H1 (cell line): ENCODE measurements at regions not wholly inside any gene's neighbourhood (a gene's known extent, or its start where the extent isn't known, plus 50 kb on each side); places are given as distances from the start of the nearest gene placed in this dataset.

Source experiments
- ATF3 ChIP-seq: IDR thresholded peaks from 2 replicates; pipeline ENCODE4 v1.6.1; 2011; ENCODE audit warnings: low read depth, mild to moderate bottlenecking, low read length; ENCODE audit not compliant: insufficient read depth
- BCL11A ChIP-seq, 2 experiments: IDR thresholded peaks; one replicate each; pipeline ENCODE4 v1.6.1; 2011; ENCODE audit warnings: low read depth in 2 of 2, low read length in 2 of 2, mild to moderate bottlenecking in 2 of 2
- CBX5 ChIP-seq: fragments of 300-800, 300-1000 bp; sonication (generic); IDR thresholded peaks from 2 replicates; pipeline ENCODE4 v1.7.1; 2016; ENCODE audit warnings: antibody characterized with exemption, low read length, low read depth
- EP300 ChIP-seq, 2 experiments: IDR thresholded peaks; 1 replicate in 1 of 2; 2 replicates in 1 of 2; pipeline ENCODE4 v1.6.1; 2011 to 2012; ENCODE audit warnings: low read depth in 2 of 2, low read length in 2 of 2, mild to moderate bottlenecking in 2 of 2, borderline replicate concordance in 1 of 2, inconsistent platforms in 1 of 2, moderate library complexity in 1 of 2
- EZH2 ChIP-seq: fragments of 200-600 bp; sonication (generic); IDR thresholded peaks from 2 replicates; pipeline ENCODE4 v1.7.1; 2012; ENCODE audit warnings: low read depth, mild to moderate bottlenecking, moderate library complexity, low read length, inconsistent platforms; ENCODE audit not compliant: severe bottlenecking
- GABPA ChIP-seq: IDR thresholded peaks from 2 replicates; pipeline ENCODE4 v1.6.1; 2011; ENCODE audit warnings: mild to moderate bottlenecking, low read length, moderate library complexity, borderline replicate concordance; ENCODE audit not compliant: insufficient read depth
- KDM1A ChIP-seq: fragments of 200-600, 300-600 bp; sonication (generic); IDR thresholded peaks from 2 replicates; pipeline ENCODE4 v1.7.1; 2016; ENCODE audit warnings: mild to moderate bottlenecking, low read length, borderline replicate concordance
- MAFK ChIP-seq: IDR thresholded peaks from 2 replicates; pipeline ENCODE4 v1.6.1; 2012; ENCODE audit warnings: low read depth, mild to moderate bottlenecking, improper control_type of control experiment, low read length
- POLR2A ChIP-seq, 2 experiments: IDR thresholded peaks; 1 replicate in 1 of 2; 2 replicates in 1 of 2; pipeline ENCODE4 v1.6.1; 2011; ENCODE audit warnings: low read depth in 2 of 2, low read length in 2 of 2, mild to moderate bottlenecking in 2 of 2; ENCODE audit errors: control extremely low read depth in 1 of 2
- POLR2AphosphoS5 ChIP-seq: IDR thresholded peaks from 2 replicates; pipeline ENCODE4 v1.6.1; 2011; ENCODE audit warnings: low read depth, low read length
- SUZ12 ChIP-seq: fragments of 200-600 bp; sonication (generic); IDR thresholded peaks from 2 replicates; pipeline ENCODE4 v1.6.1; 2012; ENCODE audit warnings: mild to moderate bottlenecking, inconsistent platforms, low read length, moderate library complexity, mixed read lengths
- TAF1 ChIP-seq: IDR thresholded peaks from 2 replicates; pipeline ENCODE4 v1.6.1; 2011; ENCODE audit warnings: mild to moderate bottlenecking, low read depth, low read length
- YY1 ChIP-seq: IDR thresholded peaks from 2 replicates; pipeline ENCODE4 v1.6.1; 2011; ENCODE audit warnings: low read depth, mild to moderate bottlenecking, low read length
- TF ChIP-seq, protein P1 (sequence below), 3 experiments: IDR thresholded peaks; 1 replicate in 2 of 3; 2 replicates in 1 of 3; pipeline versions ENCODE4 v1.5.1 to v1.6.1; 2011; ENCODE audit warnings: low read length in 3 of 3, mild to moderate bottlenecking in 3 of 3, inconsistent platforms in 2 of 3, low read depth in 1 of 3, moderate library complexity in 1 of 3; ENCODE audit not compliant: insufficient read depth in 1 of 3; ENCODE audit errors: control extremely low read depth in 1 of 3

DNA sequence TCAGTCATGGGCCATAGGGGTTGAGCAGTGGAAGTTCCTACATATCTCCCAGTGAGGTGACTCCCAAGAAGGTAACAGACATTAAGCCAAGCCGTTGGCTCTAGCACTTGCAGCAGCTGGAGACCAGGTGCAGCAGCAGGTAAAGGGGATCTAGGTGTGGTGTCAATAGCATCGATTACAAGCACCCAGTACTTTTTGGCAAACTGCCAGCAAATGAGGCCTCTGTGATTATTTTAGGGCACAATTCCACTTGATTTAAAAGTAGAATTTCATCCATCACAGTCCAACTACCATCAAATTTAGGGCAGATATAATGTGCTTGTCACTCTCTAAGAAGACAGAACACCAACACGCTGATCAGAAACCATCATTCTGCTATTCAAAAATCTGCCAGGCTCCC is 224.1 kb upstream of the EGLN3 start:
- TF ChIP-seq CBX5: no peak
- TF ChIP-seq POLR2AphosphoS5: no peak
- TF ChIP-seq GABPA: no peak
- TF ChIP-seq BCL11A (IDR thresholded peaks at IDR 0.05; ENCODE audit: low read depth in 2 of 2, low read length in 2 of 2): no peak
- no peak for TF ChIP-seq MAFK
- no peak for TF ChIP-seq EP300 (IDR thresholded peaks at IDR 0.05; ENCODE audit: borderline replicate concordance in 1 of 2, low read depth in 2 of 2, low read length in 2 of 2)
- TF ChIP-seq, protein P1, sequence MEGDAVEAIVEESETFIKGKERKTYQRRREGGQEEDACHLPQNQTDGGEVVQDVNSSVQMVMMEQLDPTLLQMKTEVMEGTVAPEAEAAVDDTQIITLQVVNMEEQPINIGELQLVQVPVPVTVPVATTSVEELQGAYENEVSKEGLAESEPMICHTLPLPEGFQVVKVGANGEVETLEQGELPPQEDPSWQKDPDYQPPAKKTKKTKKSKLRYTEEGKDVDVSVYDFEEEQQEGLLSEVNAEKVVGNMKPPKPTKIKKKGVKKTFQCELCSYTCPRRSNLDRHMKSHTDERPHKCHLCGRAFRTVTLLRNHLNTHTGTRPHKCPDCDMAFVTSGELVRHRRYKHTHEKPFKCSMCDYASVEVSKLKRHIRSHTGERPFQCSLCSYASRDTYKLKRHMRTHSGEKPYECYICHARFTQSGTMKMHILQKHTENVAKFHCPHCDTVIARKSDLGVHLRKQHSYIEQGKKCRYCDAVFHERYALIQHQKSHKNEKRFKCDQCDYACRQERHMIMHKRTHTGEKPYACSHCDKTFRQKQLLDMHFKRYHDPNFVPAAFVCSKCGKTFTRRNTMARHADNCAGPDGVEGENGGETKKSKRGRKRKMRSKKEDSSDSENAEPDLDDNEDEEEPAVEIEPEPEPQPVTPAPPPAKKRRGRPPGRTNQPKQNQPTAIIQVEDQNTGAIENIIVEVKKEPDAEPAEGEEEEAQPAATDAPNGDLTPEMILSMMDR (IDR thresholded peaks at IDR 0.05; ENCODE audit: control extremely low read depth in 1 of 3, insufficient read depth in 1 of 3, low read depth in 1 of 3, low read length in 3 of 3): no peak
- no peak for TF ChIP-seq EZH2
- TF ChIP-seq KDM1A: no peak
- TF ChIP-seq POLR2A (IDR thresholded peaks at IDR 0.05; ENCODE audit: control extremely low read depth in 1 of 2, low read depth in 2 of 2, low read length in 2 of 2): no peak
- TF ChIP-seq ATF3: no peak
- TF ChIP-seq TAF1: no peak
- no peak for TF ChIP-seq SUZ12
- TF ChIP-seq YY1: no peak
